Chondrocyte (in vitro differentiated cells): ENCODE measurements at regions not wholly inside any gene's neighbourhood (a gene's known extent, or its start where the extent isn't known, plus 50 kb on each side); places are given as distances from the start of the nearest gene placed in this dataset.
A peak's percentile ranks its signal among the peaks of the same experiment; 100 is the strongest.

Experiments
- DNase-seq: peaks from one replicate; pipeline ENCODE4 v3.0.0; 2021; ENCODE audit warnings: mixed read lengths, low spot score
- H3K27ac Mint-ChIP-seq: one replicate; pipeline ENCODE4 v1.8.0; 2021; ENCODE audit warnings: mild to moderate bottlenecking, moderate library complexity, mixed read lengths; ENCODE audit not compliant: unreplicated experiment
- H3K27me3 Mint-ChIP-seq: 2 replicates; pipeline ENCODE4 v1.8.0; 2021; ENCODE audit warnings: low read depth, mixed read lengths
- H3K36me3 Mint-ChIP-seq: 2 replicates; pipeline ENCODE4 v1.8.0; 2021; ENCODE audit warnings: low read depth, mixed read lengths
- H3K4me1 Mint-ChIP-seq: 2 replicates; pipeline ENCODE4 v1.8.0; 2021; ENCODE audit warnings: low read depth, mild to moderate bottlenecking, mixed read lengths
- H3K4me3 Mint-ChIP-seq: one replicate; pipeline ENCODE4 v1.8.0; 2021; ENCODE audit warnings: mild to moderate bottlenecking, moderate library complexity, mixed read lengths; ENCODE audit not compliant: unreplicated experiment
- H3K9me3 Mint-ChIP-seq: 2 replicates; pipeline ENCODE4 v1.8.0; 2021; ENCODE audit warnings: low read depth, mixed read lengths
- TF ChIP-seq, protein P1 (sequence below): fragments of 200-600 bp; sonication (generic); IDR thresholded peaks from 2 replicates; pipeline ENCODE4 v1.5.0; 2021; ENCODE audit warnings: antibody characterized with exemption, mild to moderate bottlenecking, moderate library complexity

GRCh38 chr22:22150457-22150856 is 94.1 kb upstream of the VPREB1 start:
- H3K27me3 Mint-ChIP-seq, result peaks cover 61% of the 10 kb centered on the region
- H3K4me3 Mint-ChIP-seq, result no peak overlapping the region
- H3K9me3 Mint-ChIP-seq, result no peaks in the 10 kb centered on the region
- no peak overlapping the region for H3K27ac Mint-ChIP-seq
- H3K36me3 Mint-ChIP-seq, result no peaks in the 10 kb centered on the region
- DNase-seq, result no peak
- no peaks in the 10 kb centered on the region for H3K4me1 Mint-ChIP-seq
- TF ChIP-seq, protein P1, sequence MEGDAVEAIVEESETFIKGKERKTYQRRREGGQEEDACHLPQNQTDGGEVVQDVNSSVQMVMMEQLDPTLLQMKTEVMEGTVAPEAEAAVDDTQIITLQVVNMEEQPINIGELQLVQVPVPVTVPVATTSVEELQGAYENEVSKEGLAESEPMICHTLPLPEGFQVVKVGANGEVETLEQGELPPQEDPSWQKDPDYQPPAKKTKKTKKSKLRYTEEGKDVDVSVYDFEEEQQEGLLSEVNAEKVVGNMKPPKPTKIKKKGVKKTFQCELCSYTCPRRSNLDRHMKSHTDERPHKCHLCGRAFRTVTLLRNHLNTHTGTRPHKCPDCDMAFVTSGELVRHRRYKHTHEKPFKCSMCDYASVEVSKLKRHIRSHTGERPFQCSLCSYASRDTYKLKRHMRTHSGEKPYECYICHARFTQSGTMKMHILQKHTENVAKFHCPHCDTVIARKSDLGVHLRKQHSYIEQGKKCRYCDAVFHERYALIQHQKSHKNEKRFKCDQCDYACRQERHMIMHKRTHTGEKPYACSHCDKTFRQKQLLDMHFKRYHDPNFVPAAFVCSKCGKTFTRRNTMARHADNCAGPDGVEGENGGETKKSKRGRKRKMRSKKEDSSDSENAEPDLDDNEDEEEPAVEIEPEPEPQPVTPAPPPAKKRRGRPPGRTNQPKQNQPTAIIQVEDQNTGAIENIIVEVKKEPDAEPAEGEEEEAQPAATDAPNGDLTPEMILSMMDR, result no peak

GRCh38 chr22:22148905-22149304 is 95.7 kb upstream of the VPREB1 start:
- Mint-ChIP-seq H3K9me3 (no peaks in the 10 kb centered on the region), H3K4me3 (no peak overlapping the region), H3K27ac (no peak overlapping the region), H3K4me1 (no peaks in the 10 kb centered on the region), H3K36me3 (no peaks in the 10 kb centered on the region), H3K27me3 (peaks cover 61% of the 10 kb centered on the region)
- DNase-seq, result no peak
- TF ChIP-seq, protein P1, result no peak

DNA sequence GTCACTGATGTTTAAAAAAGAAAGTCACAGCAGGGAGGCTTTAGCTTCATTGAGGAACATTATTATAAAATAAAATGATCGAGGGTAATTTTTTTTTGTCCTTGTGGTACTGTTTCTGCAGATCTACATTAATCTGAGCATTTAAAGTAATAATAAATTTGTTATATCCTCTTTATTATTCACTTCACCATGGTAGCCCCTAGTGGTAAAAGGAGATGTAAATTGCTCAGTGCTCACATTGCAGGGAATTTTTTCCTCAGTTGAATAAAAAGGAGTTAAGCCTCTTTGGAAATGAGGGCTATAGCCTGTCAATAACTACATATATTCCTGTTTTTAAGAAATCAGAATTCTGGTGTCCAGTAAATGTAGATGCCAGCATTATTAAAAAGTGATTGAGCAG is 99.7 kb upstream of the VPREB1 start:
- TF ChIP-seq, protein P1, result peak; percentile 52
- H3K4me3 Mint-ChIP-seq, result no peak overlapping the region
- H3K36me3 Mint-ChIP-seq, result no peaks in the 10 kb centered on the region
- H3K27ac Mint-ChIP-seq, result no peak overlapping the region
- no peaks in the 10 kb centered on the region for H3K9me3 Mint-ChIP-seq
- H3K27me3 Mint-ChIP-seq, result peaks cover 70% of the 10 kb centered on the region
- no peak for DNase-seq
- no peaks in the 10 kb centered on the region for H3K4me1 Mint-ChIP-seq

DNA sequence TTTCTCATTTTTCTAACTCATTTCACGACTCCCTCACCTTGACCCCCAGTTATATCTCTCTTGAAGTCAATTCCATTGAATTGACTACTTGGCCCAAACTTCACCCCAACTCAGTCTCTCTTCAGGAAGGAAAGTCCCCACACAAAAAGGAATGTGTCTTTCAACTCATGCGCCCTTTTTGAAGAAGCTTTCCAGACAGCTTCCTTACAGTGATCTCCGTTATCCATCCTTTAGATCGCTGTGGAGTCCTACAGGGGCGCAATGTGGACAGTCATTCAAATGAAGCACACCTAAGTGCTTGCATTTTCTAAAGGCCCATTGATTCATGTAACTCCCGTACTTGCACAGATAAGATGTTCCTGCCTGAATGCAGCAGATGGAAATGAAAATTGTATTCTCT is 101.1 kb upstream of the VPREB1 start:
- Mint-ChIP-seq H3K27me3 (peaks cover 73% of the 10 kb centered on the region), H3K27ac (no peak overlapping the region), H3K36me3 (no peaks in the 10 kb centered on the region), H3K4me3 (no peak overlapping the region), H3K4me1 (no peaks in the 10 kb centered on the region), H3K9me3 (no peaks in the 10 kb centered on the region)
- DNase-seq, result no peak
- TF ChIP-seq, protein P1, result no peak

DNA sequence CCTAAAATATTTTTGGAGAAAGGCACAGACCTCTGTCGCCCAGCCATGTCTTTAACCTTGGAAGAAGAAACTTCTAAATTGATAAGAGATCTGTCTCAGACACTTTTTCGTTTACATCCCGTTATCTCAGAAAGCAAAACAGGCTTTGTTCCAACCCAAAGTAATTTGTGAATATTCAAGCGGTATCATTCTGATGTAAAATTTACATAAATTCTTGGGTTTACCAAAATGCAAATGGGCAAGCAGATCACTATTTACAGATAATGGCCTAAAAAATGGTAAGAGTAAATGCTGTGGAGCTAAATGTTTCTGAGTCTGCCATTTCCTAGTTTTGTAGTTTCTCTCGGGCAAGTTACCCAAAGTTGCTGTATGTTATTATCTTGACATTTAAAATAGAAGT is 101.9 kb upstream of the VPREB1 start:
- H3K36me3 Mint-ChIP-seq, result no peaks in the 10 kb centered on the region
- H3K27ac Mint-ChIP-seq, result no peak overlapping the region
- peaks cover 67% of the 10 kb centered on the region for H3K27me3 Mint-ChIP-seq
- H3K9me3 Mint-ChIP-seq, result no peaks in the 10 kb centered on the region
- H3K4me3 Mint-ChIP-seq, result no peak overlapping the region
- TF ChIP-seq, protein P1, result no peak
- no peaks in the 10 kb centered on the region for H3K4me1 Mint-ChIP-seq
- no peak for DNase-seq
